HG02943 (cell line): ENCODE measurements at regions not wholly inside any gene's neighbourhood (a gene's known extent, or its start where the extent isn't known, plus 50 kb on each side); places are given as distances from the start of the nearest gene placed in this dataset.
"Not testable (repeated sequence)": the region's sequence is repeated elsewhere in the genome, so short reads cannot be mapped to it uniquely, and the experiment has no call there.

ENCODE experiments used
- ATAC-seq: cut with Tn5 transposase; IDR thresholded peaks from one replicate; pipeline ENCODE4 v1.9.1; 2021; ENCODE audit warnings: mild to moderate bottlenecking, low read depth, moderate library complexity; ENCODE audit not compliant: unreplicated experiment

- ATAC-seq = no peak
Observed at GRCh38 chr6:166705069-166705468, 78.0 kb upstream of the RPS6KA2 start.

- no peak for ATAC-seq
Observed at GRCh38 chr6:166704171-166704570, 77.1 kb upstream of the RPS6KA2 start.

- ATAC-seq = no peak
Observed at GRCh38 chr6:166703149-166703710, 76.2 kb upstream of the RPS6KA2 start.

GRCh38 chr6:166701424-166701823, 74.4 kb upstream of the RPS6KA2 start:
- not testable (repeated sequence) for ATAC-seq

- ATAC-seq = not testable (repeated sequence)
Observed at GRCh38 chr6:166700871-166701270, 73.8 kb upstream of the RPS6KA2 start.

GRCh38 chr6:166697113-166697512, 70.1 kb upstream of the RPS6KA2 start:
- ATAC-seq = no peak

GRCh38 chr6:166693880-166694279, 66.8 kb upstream of the RPS6KA2 start:
- ATAC-seq = no peak

- no peak for ATAC-seq
Observed at GRCh38 chr6:166692723-166693302, 65.8 kb upstream of the RPS6KA2 start.

GRCh38 chr6:166691746-166692145, 64.7 kb upstream of the RPS6KA2 start:
- no peak for ATAC-seq

- no peak for ATAC-seq
Observed at GRCh38 chr6:166691199-166691598, 64.1 kb upstream of the RPS6KA2 start.

GRCh38 chr6:166689687-166690086, 62.6 kb upstream of the RPS6KA2 start:
- no peak for ATAC-seq

GRCh38 chr6:166688901-166689300, 61.9 kb upstream of the RPS6KA2 start:
- ATAC-seq = no peak

- no peak for ATAC-seq
Observed at GRCh38 chr6:166687879-166688205, 60.8 kb upstream of the RPS6KA2 start.

- ATAC-seq = no peak
Observed at GRCh38 chr6:166687070-166687878, 60.2 kb upstream of the RPS6KA2 start.

- no peak for ATAC-seq
Observed at GRCh38 chr6:166686317-166686716, 59.3 kb upstream of the RPS6KA2 start.

- no peak for ATAC-seq
Observed at GRCh38 chr6:166684866-166685265, 57.8 kb upstream of the RPS6KA2 start.

- ATAC-seq = no peak
Observed at GRCh38 chr6:166684170-166684569, 57.1 kb upstream of the RPS6KA2 start.

- ATAC-seq = no peak
Observed at GRCh38 chr6:166683477-166683876, 56.4 kb upstream of the RPS6KA2 start.

GRCh38 chr6:166679566-166679965, 52.5 kb upstream of the RPS6KA2 start:
- no peak for ATAC-seq

GRCh38 chr6:166678426-166678825, 51.4 kb upstream of the RPS6KA2 start:
- ATAC-seq = no peak

- ATAC-seq = no peak
Observed at GRCh38 chr6:166677941-166678340, 50.9 kb upstream of the RPS6KA2 start.
